Esophagus squamous epithelium (tissue), 5 donors: ENCODE measurements at regions not wholly inside any gene's neighbourhood (a gene's known extent, or its start where the extent isn't known, plus 50 kb on each side); places are given as distances from the start of the nearest gene placed in this dataset.

Experiments used
- DNase-seq: peaks from one replicate; lab custom pipeline; 2025; lab: John Stamatoyannopoulos, UW
- H3K27ac ChIP-seq, 4 donors: fragments of 200-600 bp; sonication (generic); one replicate each; pipeline ENCODE4 v1.5.1; 2016 to 2019; ENCODE audit warnings: mild to moderate bottlenecking in 1 of 4
- H3K27me3 ChIP-seq, 4 donors: fragments of 200-600 bp; sonication (generic); 1 replicate in 3 of 4; 2 replicates in 1 of 4; pipeline versions ENCODE4 v1.5.1 to v1.6.0; 2017 to 2021; ENCODE audit warnings: antibody characterized with exemption in 1 of 4
- H3K36me3 ChIP-seq, 3 donors: fragments of 200-600 bp; sonication (generic); one replicate each; pipeline ENCODE4 v1.5.1; 2016 to 2019
- H3K4me1 ChIP-seq, 3 donors: fragments of 200-600 bp; sonication (generic); one replicate each; pipeline ENCODE4 v1.5.1; 2017 to 2019
- H3K4me3 ChIP-seq, 4 donors: fragments of 200-600 bp; sonication (generic); 1 replicate in 3 of 4; 2 replicates in 1 of 4; pipeline ENCODE4 v1.5.1; 2016 to 2019; ENCODE audit warnings: mild to moderate bottlenecking in 2 of 4, moderate library complexity in 1 of 4
- H3K9me3 ChIP-seq, 3 donors: fragments of 200-600 bp; sonication (generic); one replicate each; pipeline ENCODE4 v1.5.1; 2016 to 2019
- CTCF ChIP-seq, 6 experiments: fragments of 450-650 bp in 4 of 6; fragments of 200-600 bp in 2 of 6; sonication (generic) in 2 of 6; IDR thresholded peaks; one replicate each; pipeline ENCODE4 v1.5.1; 2016 to 2019; ENCODE audit warnings: antibody characterized with exemption in 6 of 6, mild to moderate bottlenecking in 4 of 6, moderate library complexity in 4 of 6
- POLR2A ChIP-seq, 4 donors: fragments of 450-650 bp; IDR thresholded peaks; one replicate each; pipeline ENCODE4 v1.6.1; 2017; ENCODE audit warnings: antibody characterized with exemption in 4 of 4, mild to moderate bottlenecking in 4 of 4, moderate library complexity in 3 of 4
- WGBS, 2 donors: methylation state at CpG; one replicate each; pipeline ENCODE4 v1.1.5; 2018; 5-methylcytosine and 5-hydroxymethylcytosine counted together
- intact Hi-C: fragments of 100-400 bp; cut with DNase I; formaldehyde crosslinking; loops from one replicate; pipeline ENCODE4 v1.15.0; 2022
- donor health status: DM: yes; HTN: yes; CAD: no.

DNA sequence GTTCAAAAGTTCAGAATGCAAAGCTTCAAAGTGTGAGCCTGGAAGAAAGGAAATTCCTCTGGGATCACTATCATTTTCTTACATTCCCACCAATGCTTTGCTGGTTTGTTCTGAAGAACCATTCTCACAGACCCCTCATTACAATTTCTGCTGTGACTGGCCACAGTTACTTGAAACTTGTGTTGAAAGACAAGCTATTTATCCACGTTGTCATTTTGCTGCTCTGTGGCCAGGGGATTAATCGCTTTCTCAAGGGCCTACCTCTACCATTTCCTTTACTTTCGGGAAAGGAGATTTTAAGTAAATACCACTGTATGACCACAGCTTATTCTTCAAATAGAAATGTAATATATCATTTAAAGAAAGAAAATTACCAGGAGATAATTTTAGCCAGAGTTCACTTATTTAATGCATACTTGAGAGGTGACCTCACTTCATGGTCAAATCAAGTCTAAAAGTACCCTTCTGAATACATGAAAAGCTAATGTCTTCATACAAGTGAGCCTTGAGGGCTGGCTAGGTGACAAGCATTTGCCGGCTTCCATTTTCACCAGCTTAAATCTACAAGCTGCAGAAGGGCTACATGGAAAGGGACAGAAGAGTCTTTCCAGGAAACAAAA lies 69.8 kb upstream of the ROBO2 start:
- Histone ChIP-seq H3K27me3 (no peaks in the 10 kb centered on the region), H3K27ac (no peak overlapping the region), H3K9me3 (no peaks in the 10 kb centered on the region), H3K4me3 (no peak overlapping the region), H3K4me1 (no peaks in the 10 kb centered on the region), H3K36me3 (no peaks in the 10 kb centered on the region)
- 69 to 77% methylated on average over 4 of the region's 4 CpGs for WGBS, 2 donors
- DNase-seq = no peak
- TF ChIP-seq CTCF (IDR thresholded peaks at IDR 0.05) (no peak), POLR2A (IDR thresholded peaks at IDR 0.05) (no peak)
- intact Hi-C loops = no loop called here

- no peak for DNase-seq
- H3K9me3 ChIP-seq = no peaks in the 10 kb centered on the region
Measured at GRCh38 chr3:76972624-76973296, 67.1 kb upstream of the ROBO2 start.

DNA sequence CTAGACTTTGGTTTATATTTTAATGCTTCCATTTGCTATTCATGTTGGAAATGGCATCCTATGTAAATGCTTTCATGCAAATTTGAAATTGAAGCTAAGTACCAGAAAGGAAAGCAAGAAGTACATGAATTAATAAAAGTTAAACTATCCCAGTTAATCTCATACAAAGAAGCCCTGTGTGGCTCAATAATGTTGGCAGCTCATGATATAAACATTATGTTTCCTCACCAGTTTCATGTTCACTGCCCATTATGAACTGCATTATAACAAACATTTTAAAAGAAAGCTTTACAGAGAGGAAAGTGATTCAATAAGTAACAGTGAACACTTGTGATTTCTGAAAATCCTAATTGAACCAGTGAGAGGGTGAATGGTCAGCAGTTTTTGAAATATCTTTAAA lies 62.9 kb upstream of the ROBO2 start:
- H3K36me3 ChIP-seq = no peaks in the 10 kb centered on the region
- no peaks in the 10 kb centered on the region for H3K27me3 ChIP-seq
- H3K4me1 ChIP-seq = no peaks in the 10 kb centered on the region
- H3K27ac ChIP-seq = no peak overlapping the region
- DNase-seq = no peak
- no peaks in the 10 kb centered on the region for H3K9me3 ChIP-seq
- TF ChIP-seq POLR2A (IDR thresholded peaks at IDR 0.05) (no peak), CTCF (IDR thresholded peaks at IDR 0.05) (no peak)
- H3K4me3 ChIP-seq = no peak overlapping the region
- intact Hi-C loops = no loop called here

More at GRCh38 chr3:76972624-76973296, 67.1 kb upstream of the ROBO2 start:
- Histone ChIP-seq H3K27me3 (no peaks in the 10 kb centered on the region), H3K4me1 (no peaks in the 10 kb centered on the region), H3K27ac (no peak overlapping the region), H3K36me3 (no peaks in the 10 kb centered on the region), H3K4me3 (no peak overlapping the region)
- no peak for TF ChIP-seq POLR2A (IDR thresholded peaks at IDR 0.05)
- TF ChIP-seq CTCF (IDR thresholded peaks at IDR 0.05) = no peak
- WGBS, 2 donors = 57 to 65% methylated on average over 4 of the region's 4 CpGs
- intact Hi-C loops = no loop called here

- no peak for DNase-seq
- Histone ChIP-seq H3K9me3 (no peaks in the 10 kb centered on the region), H3K36me3 (no peaks in the 10 kb centered on the region), H3K27me3 (no peaks in the 10 kb centered on the region), H3K4me3 (no peak overlapping the region), H3K27ac (no peak overlapping the region), H3K4me1 (no peaks in the 10 kb centered on the region)
- TF ChIP-seq CTCF (IDR thresholded peaks at IDR 0.05) (no peak), POLR2A (IDR thresholded peaks at IDR 0.05) (no peak)
- intact Hi-C loops = no loop called here
Measured at GRCh38 chr3:76985645-76986044, 54.3 kb upstream of the ROBO2 start.

GRCh38 chr3:76986876-76987474 lies 52.9 kb upstream of the ROBO2 start:
- WGBS, 2 donors = 88 to 92% methylated on average over 11 of the region's 11 CpGs
- intact Hi-C loops = no loop called here
- H3K4me3 ChIP-seq = no peak overlapping the region
- TF ChIP-seq POLR2A (IDR thresholded peaks at IDR 0.05) (no peak), CTCF (IDR thresholded peaks at IDR 0.05) (no peak)
- peaks cover 0 to 5% (median 0%) of the 10 kb centered on the region in 3 donors for H3K4me1 ChIP-seq
- DNase-seq = no peak
- no peaks in the 10 kb centered on the region for H3K27me3 ChIP-seq
- no peak overlapping the region for H3K27ac ChIP-seq
- no peaks in the 10 kb centered on the region for H3K36me3 ChIP-seq
- no peaks in the 10 kb centered on the region for H3K9me3 ChIP-seq
